Astrocyte of the cerebellum (primary cell): ENCODE measurements at regions not wholly inside any gene's neighbourhood (a gene's known extent, or its start where the extent isn't known, plus 50 kb on each side); places are given as distances from the start of the nearest gene placed in this dataset.

Experiments
- DNase-seq: peaks from one replicate; pipeline ENCODE4 v3.0.0-alpha.2; 2011; ENCODE audit warnings: low read depth
- H3K4me3 ChIP-seq: 2 replicates; pipeline ENCODE4 v1.5.1; 2011; ENCODE audit warnings: mild to moderate bottlenecking, low read depth, low read length, moderate library complexity
- in situ Hi-C: cut with HindIII; loops from 2 replicates; pipeline ENCODE4 v1.10.0; 2017; ENCODE audit warnings: low sequenced_read_pairs
- TF ChIP-seq, protein P1 (sequence below): IDR thresholded peaks from 2 replicates; pipeline ENCODE4 v1.5.1; 2012; ENCODE audit warnings: low read length, low read depth, moderate library complexity, mild to moderate bottlenecking; ENCODE audit errors: missing control alignments

GRCh38 chr12:47591795-47592194, 114.0 kb downstream of the RPAP3 start:
- H3K4me3 ChIP-seq: no peak overlapping the region
- TF ChIP-seq, protein P1, sequence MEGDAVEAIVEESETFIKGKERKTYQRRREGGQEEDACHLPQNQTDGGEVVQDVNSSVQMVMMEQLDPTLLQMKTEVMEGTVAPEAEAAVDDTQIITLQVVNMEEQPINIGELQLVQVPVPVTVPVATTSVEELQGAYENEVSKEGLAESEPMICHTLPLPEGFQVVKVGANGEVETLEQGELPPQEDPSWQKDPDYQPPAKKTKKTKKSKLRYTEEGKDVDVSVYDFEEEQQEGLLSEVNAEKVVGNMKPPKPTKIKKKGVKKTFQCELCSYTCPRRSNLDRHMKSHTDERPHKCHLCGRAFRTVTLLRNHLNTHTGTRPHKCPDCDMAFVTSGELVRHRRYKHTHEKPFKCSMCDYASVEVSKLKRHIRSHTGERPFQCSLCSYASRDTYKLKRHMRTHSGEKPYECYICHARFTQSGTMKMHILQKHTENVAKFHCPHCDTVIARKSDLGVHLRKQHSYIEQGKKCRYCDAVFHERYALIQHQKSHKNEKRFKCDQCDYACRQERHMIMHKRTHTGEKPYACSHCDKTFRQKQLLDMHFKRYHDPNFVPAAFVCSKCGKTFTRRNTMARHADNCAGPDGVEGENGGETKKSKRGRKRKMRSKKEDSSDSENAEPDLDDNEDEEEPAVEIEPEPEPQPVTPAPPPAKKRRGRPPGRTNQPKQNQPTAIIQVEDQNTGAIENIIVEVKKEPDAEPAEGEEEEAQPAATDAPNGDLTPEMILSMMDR: no peak
- in situ Hi-C loops: no loop called here
- no peak for DNase-seq

DNA sequence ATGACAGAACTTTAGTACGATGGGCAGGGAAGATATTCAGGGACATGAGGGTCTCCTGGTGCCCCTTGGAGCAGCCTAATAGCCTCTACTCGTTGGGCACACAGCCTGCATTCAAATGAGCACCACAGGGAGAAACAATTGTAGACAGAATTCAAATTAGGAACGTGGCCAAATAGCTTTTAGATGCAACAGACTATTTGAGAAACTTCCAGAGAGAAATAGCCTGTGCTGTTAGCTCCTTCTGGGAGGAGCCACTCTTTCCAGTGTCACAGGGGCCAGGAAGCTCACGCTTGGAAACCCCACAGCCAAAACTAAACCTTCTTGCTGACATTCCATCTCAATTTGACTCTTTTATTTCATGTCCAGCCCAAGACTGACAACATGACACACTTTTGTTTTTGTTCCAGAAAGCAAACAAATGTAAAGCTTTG, 114.5 kb downstream of the RPAP3 start:
- in situ Hi-C loops: no loop called here
- peak; percentile 9 for DNase-seq
- TF ChIP-seq, protein P1: no peak

GRCh38 chr12:47590771-47591360, 115.0 kb downstream of the RPAP3 start:
- no peak for DNase-seq
- no peak overlapping the region for H3K4me3 ChIP-seq
- TF ChIP-seq, protein P1: no peak
- in situ Hi-C loops: no loop called here

More for the DNA sequence above, 114.5 kb downstream of the RPAP3 start:
- no peak overlapping the region for H3K4me3 ChIP-seq

DNA sequence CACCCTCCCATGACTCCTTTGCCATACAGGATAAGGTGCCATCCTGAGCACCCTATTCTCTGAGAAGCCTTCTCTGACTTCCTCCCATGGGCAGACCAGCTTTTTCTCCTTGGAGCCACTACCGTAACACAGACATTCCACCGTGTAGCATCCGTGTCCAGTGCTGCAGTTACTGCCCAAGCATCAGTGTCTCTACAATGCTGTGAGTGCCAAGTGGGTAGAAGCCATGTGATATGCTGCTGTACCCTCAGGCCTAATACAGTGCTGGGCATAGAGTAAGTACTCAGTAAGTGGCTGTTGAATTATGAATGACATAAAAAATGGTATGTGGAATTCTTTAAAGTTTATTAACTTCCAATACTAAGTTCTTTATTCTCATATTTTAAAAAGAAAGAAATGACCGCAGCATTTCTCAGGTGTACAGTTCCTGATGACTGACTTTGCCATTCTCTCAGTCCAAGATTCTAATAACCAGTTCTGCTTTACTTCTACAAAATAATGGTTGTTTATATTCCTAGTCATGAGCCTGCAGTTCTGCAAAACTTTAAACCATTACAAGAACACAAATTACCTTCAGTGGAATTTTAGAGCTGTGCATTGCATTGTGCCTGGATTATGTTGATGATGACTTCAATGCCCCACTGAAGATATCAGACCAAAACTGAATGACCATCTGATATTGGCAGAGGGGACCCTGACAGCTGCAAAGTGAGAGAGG, 118.7 kb downstream of the RPAP3 start:
- TF ChIP-seq, protein P1: no peak
- no peak for DNase-seq
- in situ Hi-C loops: no loop called here
- no peak overlapping the region for H3K4me3 ChIP-seq

DNA sequence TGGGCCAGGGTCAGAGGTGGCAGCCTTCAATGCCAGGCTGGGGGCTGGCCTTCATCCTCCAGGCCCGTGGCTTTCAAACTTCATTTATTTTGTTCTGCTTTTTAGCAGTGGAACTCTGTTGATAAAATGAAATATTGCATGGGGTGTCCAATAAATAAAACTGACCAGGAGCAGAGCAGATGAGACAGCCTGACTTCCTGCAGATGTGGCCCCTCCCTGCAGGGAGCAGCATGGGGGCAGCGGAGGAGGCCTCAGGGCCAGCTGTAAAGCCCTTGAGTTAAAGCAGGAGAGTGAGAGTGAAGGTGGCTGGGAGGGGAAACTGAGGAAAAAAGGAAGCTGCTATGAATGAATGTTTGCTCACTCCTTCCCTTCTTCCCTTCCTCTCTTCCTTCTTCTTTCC, 120.3 kb downstream of the RPAP3 start:
- TF ChIP-seq, protein P1: no peak
- no peak overlapping the region for H3K4me3 ChIP-seq
- in situ Hi-C loops: no loop called here
- no peak for DNase-seq

- TF ChIP-seq, protein P1: no peak
- no peak overlapping the region for H3K4me3 ChIP-seq
- DNase-seq: no peak
- in situ Hi-C loops: no loop called here
Measured at GRCh38 chr12:47578836-47579235, 127.0 kb downstream of the RPAP3 start.
